CD4-positive, alpha-beta T cell treated with Interleukin-10 for 1 hour (primary cell): ENCODE measurements at regions not wholly inside any gene's neighbourhood (a gene's known extent, or its start where the extent isn't known, plus 50 kb on each side); places are given as distances from the start of the nearest gene placed in this dataset.
A peak's percentile ranks its signal among the peaks of the same experiment; 100 is the strongest.

Source experiments
- DNase-seq: peaks from one replicate; pipeline ENCODE4 v3.0.0-alpha.2; 2020

DNA sequence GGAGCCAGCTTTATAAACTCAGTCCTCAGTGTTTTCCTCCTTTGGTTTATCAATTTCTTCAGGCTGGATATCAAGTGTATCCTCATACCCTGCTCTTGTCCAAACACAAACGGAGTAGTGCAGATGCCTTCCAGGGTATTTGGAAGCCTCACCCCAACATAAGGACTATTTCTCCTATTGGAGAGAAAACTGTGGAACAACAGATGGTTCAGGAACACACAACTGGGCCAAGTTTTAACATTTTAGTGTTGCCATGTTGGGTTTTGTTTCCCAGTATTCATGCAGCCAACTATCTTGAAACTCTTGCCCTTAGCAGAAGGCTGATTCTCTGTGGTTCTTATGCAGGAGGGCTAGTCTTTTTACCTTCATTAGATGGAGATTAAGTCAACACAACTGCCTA lies 398.1 kb downstream of the GABRB3 start:
- DNase-seq: no peak

DNA sequence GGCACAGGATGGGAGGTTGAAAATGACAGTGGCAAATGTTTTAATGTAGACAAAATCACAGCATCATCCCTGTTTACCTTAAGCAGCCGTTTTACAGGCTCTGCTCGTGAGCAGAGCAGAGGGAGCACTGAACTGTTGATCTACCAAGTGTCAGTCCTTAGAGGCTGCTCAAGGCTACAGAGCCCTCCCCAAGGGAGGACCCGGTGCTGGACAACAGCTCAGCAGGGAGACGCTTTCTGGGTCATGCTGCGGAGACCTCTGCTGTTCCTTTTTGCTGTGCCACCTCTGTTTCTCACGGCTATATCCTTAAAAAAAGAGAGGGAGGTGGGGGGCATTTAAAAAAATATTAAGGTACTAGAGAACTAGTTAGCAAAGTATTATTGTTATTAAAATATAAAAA lies 400.2 kb downstream of the GABRB3 start:
- no peak for DNase-seq

DNA sequence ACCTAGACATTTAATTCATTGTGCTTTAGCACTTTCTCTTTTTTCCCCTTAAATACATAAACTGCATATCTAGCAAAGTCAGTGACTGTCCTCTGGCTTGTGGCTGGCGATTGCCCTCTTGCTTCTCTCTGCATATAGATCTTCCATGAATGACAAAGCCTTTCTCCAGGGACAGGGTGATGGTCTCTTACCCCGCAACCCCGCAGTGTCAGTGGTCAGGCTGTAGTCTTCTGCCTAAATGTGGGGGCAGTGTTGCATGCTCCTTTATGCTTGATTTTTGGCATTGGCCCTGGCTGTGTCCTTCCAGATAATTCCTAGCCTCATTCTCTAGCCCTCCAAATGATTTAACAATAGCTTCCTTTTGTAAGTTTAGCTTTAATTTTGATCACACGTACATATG lies 407.8 kb downstream of the GABRB3 start:
- no peak for DNase-seq

DNA sequence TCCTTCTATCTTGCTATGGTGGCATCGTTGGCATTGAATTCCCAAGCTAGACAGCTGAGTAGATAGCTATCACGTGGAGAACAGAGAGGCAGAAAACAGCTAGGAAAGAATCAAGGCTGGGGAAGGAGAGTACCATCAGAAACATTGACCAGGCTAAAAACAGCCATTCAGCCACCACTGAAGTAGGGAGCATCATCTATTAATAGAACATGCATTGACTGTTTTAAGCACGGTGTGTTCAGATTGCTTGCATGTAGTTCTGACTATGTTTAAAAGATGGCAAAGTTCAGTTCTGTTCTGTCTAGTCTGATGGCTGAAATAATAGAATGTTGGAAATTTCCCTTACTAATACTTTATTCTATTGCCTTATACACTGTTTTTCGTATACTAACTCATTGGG lies 413.0 kb downstream of the GABRB3 start:
- DNase-seq: no peak

DNA sequence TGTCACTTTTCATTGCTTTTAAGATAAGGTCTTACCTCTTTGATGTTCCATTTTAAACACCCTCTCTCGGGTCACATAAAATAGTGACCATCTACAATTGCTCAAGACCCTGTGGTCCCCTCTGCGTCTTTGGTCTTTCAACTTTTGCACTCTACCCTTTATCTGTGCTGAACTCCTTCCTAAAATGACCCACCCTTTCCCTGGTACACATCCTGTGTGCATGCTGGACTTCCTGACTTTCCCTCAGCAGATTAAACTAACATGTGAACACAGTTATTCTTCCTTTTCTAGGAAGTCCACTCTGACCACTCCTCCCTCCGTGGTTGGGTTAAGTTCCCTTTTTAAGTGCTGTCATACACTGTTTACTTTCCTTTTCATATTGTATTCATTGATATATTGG lies 414.2 kb downstream of the GABRB3 start:
- DNase-seq: no peak

DNA sequence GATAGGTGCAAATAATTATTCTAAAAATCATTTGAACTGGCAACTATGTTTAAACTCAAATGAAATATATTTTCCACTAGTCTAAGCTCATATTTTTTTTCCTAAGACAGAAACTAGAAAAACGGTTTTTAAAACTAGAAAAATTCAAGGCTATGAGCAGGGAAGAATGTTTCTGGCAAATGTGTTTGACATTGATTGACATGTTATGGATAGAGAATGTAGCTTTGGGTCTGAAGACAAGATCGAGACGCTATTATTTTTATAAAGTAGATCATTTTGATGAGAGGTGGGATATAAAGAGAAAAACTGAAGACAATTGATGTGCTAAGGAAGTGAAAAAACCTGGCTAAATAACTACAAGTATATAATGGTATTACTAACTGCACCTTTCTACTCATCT lies 415.2 kb downstream of the GABRB3 start:
- DNase-seq: no peak

DNA sequence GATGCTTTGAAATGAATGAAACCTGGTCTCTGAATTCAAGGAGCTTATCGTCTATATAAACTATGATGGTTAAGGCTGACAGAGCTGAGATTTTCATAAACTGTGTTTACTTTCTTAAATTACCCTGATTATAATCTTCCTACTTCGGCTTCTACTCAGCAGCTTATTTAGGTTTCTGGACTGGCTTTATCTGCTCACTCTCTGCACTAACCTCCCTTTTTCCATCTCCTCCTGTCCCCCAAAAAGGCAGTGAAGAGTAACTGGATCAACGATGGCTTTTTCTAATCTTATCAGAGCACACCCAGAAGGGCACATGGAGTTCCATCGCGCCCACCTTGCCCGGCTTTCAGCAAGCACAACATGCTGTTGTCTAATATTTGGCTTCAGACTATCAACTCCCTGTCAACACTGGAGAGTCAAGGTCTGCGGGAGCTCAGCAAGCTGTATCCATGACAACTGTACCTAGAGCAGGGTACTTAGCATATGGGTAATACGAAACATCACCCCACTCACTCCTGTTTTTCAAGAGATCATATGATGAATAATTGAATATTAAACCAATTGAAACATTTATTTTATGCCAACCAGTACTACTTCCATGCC lies 417.3 kb downstream of the GABRB3 start:
- DNase-seq: no peak

DNA sequence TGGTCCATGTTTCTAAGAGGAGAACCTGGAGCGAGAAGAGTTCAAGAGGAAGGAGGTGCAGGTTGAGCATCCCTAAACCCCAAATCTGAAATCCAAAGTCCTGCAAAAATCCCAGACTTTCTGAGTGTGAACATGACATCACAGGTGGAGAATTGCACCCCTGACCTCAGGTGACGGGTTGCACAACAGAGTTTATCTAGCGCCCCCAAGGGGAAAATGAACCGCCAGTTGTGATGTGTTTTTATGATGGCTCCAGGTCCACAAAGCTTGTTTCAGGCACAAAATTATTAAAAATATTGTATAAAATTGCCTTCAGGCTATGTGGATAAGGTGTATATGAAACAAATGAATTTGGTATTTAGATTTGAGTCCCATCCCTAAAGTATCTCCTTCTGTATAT lies 420.0 kb downstream of the GABRB3 start:
- no peak for DNase-seq

DNA sequence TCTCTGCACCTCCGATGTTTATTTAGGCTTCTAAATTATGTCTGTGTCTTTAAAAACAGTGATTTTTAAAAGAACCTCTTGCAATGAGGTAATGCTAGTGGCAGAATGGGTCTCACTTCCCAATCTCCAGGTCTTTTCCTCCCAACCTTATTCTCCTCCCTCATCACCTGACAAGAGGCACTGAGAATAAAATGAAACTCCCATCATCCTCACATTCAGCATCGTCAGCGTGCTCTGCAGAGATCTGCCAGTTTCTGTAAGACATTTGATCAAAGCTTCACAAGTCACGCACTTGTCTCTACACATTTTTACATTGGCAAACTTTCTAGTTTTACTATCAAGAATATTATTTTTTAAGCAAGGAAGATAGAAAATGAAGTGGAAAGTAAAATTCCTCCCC lies 420.5 kb downstream of the GABRB3 start:
- DNase-seq: no peak

DNA sequence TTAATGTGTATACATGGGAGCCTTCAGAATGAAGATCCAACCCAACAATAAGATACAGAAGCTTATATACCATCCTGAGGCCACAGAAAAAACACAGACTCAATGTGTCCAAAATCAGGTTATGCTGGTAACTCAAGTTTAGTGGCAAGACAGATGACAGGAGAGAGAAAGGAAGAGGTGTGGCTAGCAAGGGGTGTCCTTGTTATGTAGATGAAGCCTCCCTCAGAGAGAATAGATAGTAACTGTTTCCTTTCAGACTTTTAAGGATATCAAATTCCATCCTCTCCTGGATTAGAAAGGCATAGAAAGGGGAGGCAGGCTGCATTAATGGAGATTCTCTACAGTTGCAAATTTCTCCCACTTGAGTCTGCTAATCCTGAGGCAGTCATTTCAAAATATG lies 447.4 kb downstream of the GABRB3 start:
- DNase-seq: no peak

DNA sequence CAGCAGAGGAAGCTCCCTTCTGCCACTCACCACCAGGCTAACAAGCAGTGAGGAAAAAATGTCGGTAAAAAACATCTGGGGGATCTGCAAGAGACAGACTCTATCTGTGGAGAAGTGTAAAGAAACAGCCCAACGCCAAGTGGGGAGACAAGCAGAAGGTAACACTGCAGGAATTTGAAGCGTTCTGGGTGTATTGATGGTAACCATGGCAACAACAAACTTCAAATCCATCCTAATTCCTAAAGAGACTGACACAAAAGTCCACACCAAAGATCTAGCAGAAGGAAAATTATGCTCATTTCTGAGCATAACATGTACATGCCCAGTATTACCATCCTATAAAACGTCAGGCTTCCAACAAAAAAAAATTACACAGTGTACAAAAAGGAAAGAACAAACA lies 449.3 kb downstream of the GABRB3 start:
- DNase-seq: no peak

DNA sequence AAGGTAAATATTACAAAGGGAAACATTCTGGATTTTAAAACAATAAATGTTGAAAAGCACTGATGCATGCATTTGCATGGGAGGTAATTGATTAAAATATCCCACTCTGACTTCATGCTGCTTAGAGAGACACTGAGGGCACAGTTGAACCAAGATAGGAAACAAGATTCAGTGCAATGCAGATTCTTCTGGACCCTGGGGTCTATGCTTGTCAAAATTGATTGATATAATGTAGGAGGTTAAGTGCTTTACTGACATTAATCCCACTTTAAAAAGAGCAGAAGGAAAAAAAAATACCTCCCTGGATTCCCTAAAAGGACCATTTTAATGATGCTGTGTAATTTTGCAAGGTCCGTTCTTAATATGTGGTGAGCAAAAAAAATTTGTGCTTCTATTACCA lies 454.2 kb downstream of the GABRB3 start:
- no peak for DNase-seq

DNA sequence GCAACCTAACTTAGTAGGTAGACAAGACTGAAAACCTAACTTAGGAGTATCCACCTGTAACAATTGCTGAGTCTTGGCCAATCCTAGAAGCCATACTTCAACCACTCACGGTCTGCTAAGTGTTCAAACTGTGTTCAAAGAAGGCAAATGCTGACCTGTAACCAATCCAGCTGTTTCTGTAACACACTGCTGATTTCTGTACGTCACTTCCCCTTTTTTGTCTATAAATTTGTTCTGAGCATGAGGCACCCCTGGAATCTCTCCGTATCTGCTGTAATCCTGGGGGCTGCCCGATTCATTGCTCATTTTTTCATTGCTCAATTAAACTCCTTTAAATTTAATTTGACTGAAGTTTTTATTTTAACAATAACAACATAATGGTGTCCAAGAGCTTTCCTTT lies 451.4 kb upstream of the ATP10A start:
- DNase-seq: no peak

DNA sequence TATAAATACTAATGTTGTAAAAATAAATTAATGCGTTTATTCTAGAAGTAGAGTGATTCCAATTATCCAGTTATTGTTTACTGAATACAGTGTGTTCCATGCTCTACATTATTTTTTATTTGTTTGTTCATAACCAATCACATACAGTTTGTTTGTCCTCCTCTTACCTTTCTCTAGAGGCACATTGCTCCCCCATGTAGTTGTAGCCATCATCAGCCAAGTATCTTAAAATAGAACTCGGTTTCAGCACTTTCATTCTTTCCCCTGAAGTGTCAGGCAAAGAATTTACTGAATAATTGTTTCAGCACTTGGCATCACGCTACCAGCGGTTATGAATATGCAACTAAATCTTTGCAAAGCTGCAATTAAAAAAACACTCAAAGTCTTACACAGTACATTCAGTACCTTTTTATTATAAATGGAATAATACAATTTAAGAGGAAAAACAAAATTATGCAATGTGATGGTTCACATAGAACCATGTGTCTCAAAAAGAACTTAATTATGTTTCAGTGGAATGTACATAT lies 448.6 kb upstream of the ATP10A start:
- DNase-seq: no peak

DNA sequence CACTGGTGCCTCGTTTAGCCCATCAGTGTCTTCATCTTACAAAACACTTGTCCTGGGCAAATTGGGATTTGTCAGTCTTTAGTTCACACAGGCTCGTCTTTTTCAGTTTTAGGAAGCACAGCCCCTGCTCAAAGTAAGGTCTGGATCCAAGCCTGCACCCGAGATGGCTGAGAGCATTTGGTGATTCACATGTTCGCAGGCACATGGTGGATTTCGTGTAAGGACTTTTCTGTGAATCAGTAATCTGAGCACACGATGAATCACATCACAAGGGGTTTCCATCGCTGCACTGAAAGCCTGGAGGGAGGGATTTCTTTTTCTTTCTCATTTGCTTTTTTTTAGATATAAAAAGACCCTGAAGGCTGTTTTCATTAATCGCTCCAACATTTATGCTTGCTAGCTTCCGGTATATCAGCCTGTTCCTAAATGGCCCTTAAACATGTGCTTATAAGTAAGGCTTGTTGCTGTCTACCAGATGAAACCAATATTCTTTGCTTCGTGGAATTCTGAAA lies 435.6 kb upstream of the ATP10A start:
- DNase-seq: no peak

DNA sequence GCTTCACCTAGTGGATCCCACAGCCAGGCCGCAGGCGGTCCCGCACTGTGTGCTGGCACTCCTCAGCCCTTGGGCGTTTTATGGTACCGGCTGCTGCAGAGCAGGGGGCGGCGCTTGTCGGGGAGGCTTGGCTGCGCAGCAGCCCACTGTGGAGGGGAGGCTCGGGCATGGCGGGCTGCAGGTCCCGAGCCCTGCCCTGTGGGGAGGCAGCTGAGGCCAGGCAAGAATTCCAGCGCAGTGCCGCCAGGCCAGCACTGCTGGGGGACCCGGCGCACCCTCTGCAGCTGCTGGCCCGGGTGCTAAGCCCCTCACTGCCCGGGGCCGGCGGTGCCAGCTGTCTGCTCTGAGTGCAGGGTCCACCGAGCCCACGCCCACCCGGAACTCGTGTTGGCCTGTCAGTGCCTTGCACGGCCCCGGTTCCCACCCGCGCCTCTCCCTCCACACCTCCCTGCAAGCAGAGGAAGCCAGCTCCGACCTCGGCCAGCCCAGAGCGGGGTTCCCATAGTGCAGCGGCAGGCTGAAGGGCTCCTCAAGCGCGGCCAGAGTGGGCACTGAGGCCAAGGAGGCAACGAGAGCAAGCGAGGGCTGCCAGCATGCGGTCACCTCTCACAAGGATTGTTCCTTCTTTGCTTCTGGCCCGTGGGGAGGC lies 435.0 kb upstream of the ATP10A start:
- no peak for DNase-seq

DNA sequence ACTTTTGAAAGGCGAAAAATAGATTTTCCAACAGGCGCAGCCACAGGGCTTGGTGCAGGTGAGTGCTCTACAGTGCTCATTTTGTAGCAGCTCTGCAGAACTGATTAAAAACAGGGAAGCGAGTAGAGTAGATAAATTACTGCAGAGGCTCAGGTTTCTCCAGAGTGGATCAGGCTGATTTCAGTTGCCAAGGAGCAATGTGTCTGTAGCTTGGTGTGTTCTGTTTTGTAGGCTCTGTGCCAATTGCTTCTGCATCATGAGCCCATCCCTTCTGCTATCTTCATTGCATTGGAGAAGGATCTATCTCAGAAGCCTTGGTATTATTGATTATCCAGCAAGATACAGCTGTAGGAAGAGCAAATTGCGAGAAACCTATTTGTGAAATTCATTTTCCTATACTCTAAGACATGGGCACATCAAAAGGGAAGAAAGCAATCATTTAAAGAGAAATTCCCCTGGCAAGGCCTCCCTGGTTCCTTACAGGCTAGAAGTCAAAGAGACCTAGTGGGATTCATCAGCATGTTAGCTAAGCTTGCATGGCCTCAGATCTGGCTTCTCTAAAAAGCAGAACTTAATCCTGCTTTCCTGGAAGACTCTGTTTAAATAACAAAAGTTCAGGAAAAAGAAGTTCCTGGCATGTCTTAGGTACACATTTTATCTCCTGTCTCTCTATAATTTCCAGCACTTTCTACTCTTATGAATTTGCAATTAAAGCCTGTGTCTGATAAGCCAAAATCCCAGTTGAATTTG lies 432.4 kb upstream of the ATP10A start:
- no peak for DNase-seq

DNA sequence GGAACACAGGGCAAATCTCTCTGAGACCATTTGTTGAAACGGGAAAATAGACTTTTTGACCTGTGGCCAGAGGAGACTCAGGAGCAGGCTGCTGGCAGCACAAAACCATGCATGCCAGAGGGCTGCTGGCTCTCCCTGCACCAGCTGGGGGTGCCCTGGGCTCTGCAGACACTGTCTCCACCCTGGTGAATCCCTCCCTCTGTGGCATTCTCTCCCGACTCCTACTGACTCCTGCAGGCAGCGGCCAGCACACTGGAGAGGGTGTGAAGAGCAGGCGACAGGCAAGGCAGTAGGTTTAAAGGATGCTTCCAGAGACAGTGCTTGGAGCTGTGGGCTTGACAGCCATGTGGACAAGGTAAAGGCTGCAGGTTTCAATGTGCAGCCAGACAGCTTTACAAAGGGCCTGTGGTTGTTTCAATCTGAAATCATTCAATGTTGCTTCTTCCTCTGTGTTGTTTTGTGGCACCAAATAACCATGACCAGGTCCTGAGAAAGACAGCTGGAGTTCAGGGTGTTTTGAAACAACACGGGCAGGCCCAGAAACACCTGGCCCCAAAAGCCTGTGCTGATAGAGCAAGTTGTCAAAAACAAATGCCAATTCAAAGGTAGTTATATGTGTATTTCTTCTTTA lies 431.0 kb upstream of the ATP10A start:
- no peak for DNase-seq

DNA sequence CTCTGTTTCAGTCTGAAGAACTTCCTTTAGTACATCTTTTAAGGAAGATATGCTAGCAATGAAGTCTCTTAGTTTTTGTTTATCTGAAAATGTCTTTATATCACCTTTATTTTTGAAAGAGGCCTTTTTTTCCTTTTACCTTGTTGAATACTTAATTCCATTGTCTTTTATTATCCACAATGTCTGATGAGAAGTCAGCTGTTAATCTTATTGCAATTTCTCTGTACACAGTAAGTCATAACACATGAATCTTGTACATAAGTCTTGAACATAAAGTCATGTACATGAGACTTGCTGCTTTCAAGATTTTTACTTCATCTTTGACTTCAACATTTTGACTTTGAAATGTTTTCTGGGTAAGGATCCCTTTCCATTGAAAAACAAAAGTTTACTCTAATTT lies 424.3 kb upstream of the ATP10A start:
- no peak for DNase-seq

DNA sequence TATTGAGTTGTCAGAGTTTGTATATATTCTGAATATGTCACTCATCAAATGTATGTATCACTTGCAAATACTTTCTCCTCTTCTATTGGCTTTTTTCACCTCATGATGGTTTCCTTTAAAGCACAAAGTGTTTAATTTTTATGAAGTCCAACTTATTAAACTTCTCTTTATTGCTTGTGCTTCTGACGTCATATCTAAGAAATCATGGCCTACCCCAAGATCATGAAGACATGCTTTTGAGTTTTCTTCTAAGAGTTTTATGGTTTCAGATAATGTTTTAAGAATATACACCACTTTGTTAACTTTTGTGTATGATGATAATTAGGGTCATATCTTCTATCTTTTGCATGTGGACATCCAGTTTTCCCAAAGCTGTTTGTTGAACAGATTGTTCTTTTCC lies 417.2 kb upstream of the ATP10A start:
- no peak for DNase-seq

DNA sequence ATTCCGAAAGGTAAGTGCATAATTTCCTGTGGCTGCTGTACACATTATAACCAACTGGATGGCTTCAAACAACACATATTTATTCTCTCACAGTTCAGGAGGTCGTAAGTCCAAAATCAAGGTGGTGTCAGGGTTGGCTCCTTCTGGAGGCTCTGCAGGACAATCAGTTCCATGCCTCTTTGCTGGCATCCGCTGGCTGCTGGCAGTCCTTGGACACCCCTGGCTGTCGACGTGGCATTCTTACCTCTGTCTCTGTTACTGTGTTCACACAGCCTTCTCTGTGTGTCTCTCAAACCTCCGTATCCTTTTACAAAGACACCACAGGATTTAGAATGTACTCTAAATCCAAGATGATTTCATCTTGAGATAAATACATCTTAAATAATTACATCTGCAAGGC lies 398.8 kb upstream of the ATP10A start:
- DNase-seq: no peak

DNA sequence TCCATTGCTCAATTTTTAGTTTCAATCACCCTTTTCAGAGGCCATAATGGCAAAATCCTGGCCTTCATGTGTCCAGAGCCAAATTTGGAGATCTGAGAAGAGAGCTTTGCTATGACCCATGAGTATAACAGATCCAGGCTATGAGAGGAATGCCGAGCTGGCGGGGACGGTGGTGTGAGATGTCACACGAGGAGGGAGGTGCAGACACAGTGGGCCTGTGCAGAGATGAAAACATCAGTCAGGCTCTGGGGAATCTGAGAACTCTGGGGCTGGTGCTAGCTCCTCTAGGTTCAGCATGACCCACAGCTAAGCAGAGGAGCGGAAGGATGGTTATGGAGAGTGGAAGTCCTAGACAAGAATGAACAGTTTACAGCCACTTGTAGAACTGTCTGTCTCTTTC lies 398.3 kb upstream of the ATP10A start:
- no peak for DNase-seq

DNA sequence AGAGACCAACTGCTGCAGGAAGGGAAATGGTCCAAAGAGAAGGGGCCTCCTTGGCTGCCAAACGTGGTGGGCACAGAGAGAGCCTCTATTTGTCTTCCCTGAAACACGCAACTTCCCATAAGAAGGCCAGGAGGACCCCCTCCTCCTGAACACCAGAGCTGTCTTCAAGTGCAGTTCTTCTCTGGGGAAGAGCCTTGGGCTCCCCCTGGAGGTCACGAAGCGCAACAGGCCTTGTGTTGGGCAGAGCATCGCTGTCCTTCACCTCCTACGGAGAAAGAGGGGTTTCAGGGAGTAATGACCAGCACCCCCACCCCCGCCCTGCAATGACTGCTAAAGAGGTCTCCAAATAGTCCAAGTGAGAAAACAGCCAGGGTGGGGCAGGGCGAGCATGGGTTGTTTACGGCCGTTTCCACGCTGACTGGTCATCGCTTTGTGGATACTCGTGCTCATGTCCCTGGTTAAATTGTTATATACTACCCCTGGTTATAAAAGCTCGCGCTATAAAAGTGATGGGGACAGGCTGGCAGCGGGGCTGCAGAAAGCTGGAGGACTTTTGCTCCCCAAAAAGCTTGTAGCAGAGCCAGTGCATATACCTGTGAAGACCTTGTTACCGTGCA lies 397.5 kb upstream of the ATP10A start:
- peak; percentile 1 for DNase-seq
